SU-DHL-6 (cell line): ENCODE measurements at regions not wholly inside any gene's neighbourhood (a gene's known extent, or its start where the extent isn't known, plus 50 kb on each side); places are given as distances from the start of the nearest gene placed in this dataset.

Experiments
- H2AFZ ChIP-seq: fragments of 200-600 bp; sonication (generic); 2 replicates; pipeline ENCODE4 v1.6.1; 2014; ENCODE audit warnings: low read depth, mild to moderate bottlenecking, moderate library complexity, mixed read lengths, antibody characterized with exemption, low read length; ENCODE audit not compliant: severe bottlenecking
- H3F3A ChIP-seq: fragments of 200-600 bp; shearing (Covaris generic); 2 replicates; pipeline ENCODE4 v1.6.0; 2016; ENCODE audit warnings: antibody characterized with exemption, mild to moderate bottlenecking; ENCODE audit not compliant: insufficient read depth
- H3K27ac ChIP-seq: fragments of 200-600 bp; sonication (generic); 2 replicates; pipeline ENCODE4 v1.5.1; 2016; ENCODE audit warnings: low read depth, mild to moderate bottlenecking, low read length, moderate library complexity, mixed read lengths
- H3K27me3 ChIP-seq: fragments of 200-600 bp; sonication (generic), shearing (Covaris generic); 2 replicates; pipeline ENCODE4 v1.6.0; 2014; ENCODE audit warnings: mild to moderate bottlenecking, low read length
- H3K36me3 ChIP-seq: fragments of 200-600 bp; sonication (generic); 2 replicates; pipeline ENCODE4 v1.6.1; 2014; ENCODE audit warnings: mild to moderate bottlenecking, low read length, mixed read lengths
- H3K4me2 ChIP-seq: fragments of 300-600, 200-600 bp; shearing (Covaris generic), sonication (generic); 2 replicates; pipeline ENCODE4 v1.6.0; 2014; ENCODE audit warnings: low read length, low read depth, mild to moderate bottlenecking; ENCODE audit not compliant: poor library complexity, severe bottlenecking
- H3K4me3 ChIP-seq: fragments of 200-600 bp; sonication (generic); 2 replicates; pipeline ENCODE4 v1.5.1; 2014; ENCODE audit warnings: antibody characterized with exemption, low read length, mild to moderate bottlenecking, mixed read lengths; ENCODE audit not compliant: insufficient read depth, poor library complexity, severe bottlenecking
- H3K79me2 ChIP-seq: fragments of 200-600 bp; sonication (generic); 2 replicates; pipeline ENCODE4 v1.6.1; 2014; ENCODE audit warnings: mild to moderate bottlenecking, low read length, moderate library complexity; ENCODE audit not compliant: insufficient read depth
- H3K9ac ChIP-seq: fragments of 200-600 bp; sonication (generic); 2 replicates; pipeline ENCODE4 v1.7.0; 2014; ENCODE audit warnings: mild to moderate bottlenecking, low read length
- H3K9me2 ChIP-seq: fragments of 200-600 bp; sonication (generic); replicated peaks from 2 replicates; pipeline ENCODE4 v1.6.1; 2014; ENCODE audit warnings: low read length; ENCODE audit not compliant: insufficient read depth
- H3K9me3 ChIP-seq: fragments of 200-600 bp; sonication (generic); 2 replicates; pipeline ENCODE4 v1.6.1; 2014; ENCODE audit warnings: low read length, mixed read lengths; ENCODE audit not compliant: insufficient read depth
- H4K20me1 ChIP-seq: fragments of 200-600 bp; sonication (generic); 2 replicates; pipeline ENCODE4 v1.6.1; 2014; ENCODE audit warnings: low read depth, mild to moderate bottlenecking, antibody characterized with exemption, low read length, moderate library complexity, mixed read lengths
- CTCF ChIP-seq: fragments of 200-600 bp; sonication (generic); IDR thresholded peaks from one replicate; pipeline ENCODE4 v1.5.1; 2017; ENCODE audit warnings: antibody characterized with exemption, mild to moderate bottlenecking, low read length, moderate library complexity; ENCODE audit not compliant: insufficient read depth, poor library complexity, severe bottlenecking
- EZH2phosphoT487 ChIP-seq: fragments of 200-600 bp; sonication (generic), shearing (Covaris generic); conservative IDR thresholded peaks from 2 replicates; pipeline ENCODE4 v1.6.1; 2018; ENCODE audit warnings: mild to moderate bottlenecking, antibody characterized with exemption, low read length, moderate library complexity, mixed read lengths

GRCh38 chr18:79579807-79580497 lies 99.7 kb upstream of the CTDP1 start:
- Histone ChIP-seq H3F3A (no peaks in the 10 kb centered on the region), H3K36me3 (no peaks in the 10 kb centered on the region), H2AFZ (no peak overlapping the region), H3K9me2 (no peaks in the 10 kb centered on the region), H3K27ac (no peak overlapping the region), H3K4me3 (no peak overlapping the region), H3K27me3 (no peaks in the 10 kb centered on the region), H3K79me2 (no peaks in the 10 kb centered on the region), H3K9ac (no peak overlapping the region), H4K20me1 (no peaks in the 10 kb centered on the region), H3K9me3 (no peaks in the 10 kb centered on the region), H3K4me2 (no peak overlapping the region)
- TF ChIP-seq EZH2phosphoT487 = no peak
- no peak for TF ChIP-seq CTCF

- H4K20me1 ChIP-seq = no peaks in the 10 kb centered on the region
- no peak overlapping the region for H3K9ac ChIP-seq
- H3K79me2 ChIP-seq = no peaks in the 10 kb centered on the region
- H3F3A ChIP-seq = no peaks in the 10 kb centered on the region
- H3K4me3 ChIP-seq = no peak overlapping the region
- H3K27ac ChIP-seq = no peak overlapping the region
- H3K9me3 ChIP-seq = no peaks in the 10 kb centered on the region
- H3K36me3 ChIP-seq = no peaks in the 10 kb centered on the region
- no peaks in the 10 kb centered on the region for H3K27me3 ChIP-seq
- no peak overlapping the region for H2AFZ ChIP-seq
- no peak overlapping the region for H3K4me2 ChIP-seq
- no peaks in the 10 kb centered on the region for H3K9me2 ChIP-seq
- TF ChIP-seq EZH2phosphoT487 = no peak
- TF ChIP-seq CTCF = no peak
Measured at GRCh38 chr18:79580498-79581171, 99.0 kb upstream of the CTDP1 start.

GRCh38 chr18:79581406-79581805 lies 98.2 kb upstream of the CTDP1 start:
- Histone ChIP-seq H3K9me2 (no peaks in the 10 kb centered on the region), H3K27ac (no peak overlapping the region), H2AFZ (no peak overlapping the region), H3F3A (no peaks in the 10 kb centered on the region), H3K9ac (no peak overlapping the region), H3K27me3 (no peaks in the 10 kb centered on the region), H3K4me2 (no peak overlapping the region), H3K79me2 (no peaks in the 10 kb centered on the region), H3K36me3 (no peaks in the 10 kb centered on the region), H3K9me3 (no peaks in the 10 kb centered on the region), H3K4me3 (no peak overlapping the region), H4K20me1 (no peaks in the 10 kb centered on the region)
- no peak for TF ChIP-seq EZH2phosphoT487
- TF ChIP-seq CTCF = no peak
